Inferior parietal cortex (tissue), 1 donor: ENCODE measurements at regions not wholly inside any gene's neighbourhood (a gene's known extent, or its start where the extent isn't known, plus 50 kb on each side); places are given as distances from the start of the nearest gene placed in this dataset.
A peak's percentile ranks its signal among the peaks of the same experiment; 100 is the strongest.
"Not testable (repeated sequence)": the region's sequence is repeated elsewhere in the genome, so short reads cannot be mapped to it uniquely, and the experiment has no call there.

Experiments
- DNase-seq: peaks from one replicate; pipeline ENCODE4 v3.0.0-alpha.2; 2016; ENCODE audit errors: extremely low spot score

- no peak for DNase-seq
These were observed 60.3 kb upstream of the ZNF81 start for GRCh38 chrX:47776292-47777006.

- DNase-seq: no peak
These were observed 63.9 kb upstream of the ZNF81 start for GRCh38 chrX:47772764-47773163.

GRCh38 chrX:47771473-47771872 lies 65.2 kb upstream of the ZNF81 start:
- no peak for DNase-seq

- DNase-seq: not testable (repeated sequence)
These were observed 73.9 kb upstream of the ZNF81 start for GRCh38 chrX:47762826-47763225.

- DNase-seq: no peak
These were observed 84.0 kb upstream of the ZNF81 start for GRCh38 chrX:47752685-47753084.

GRCh38 chrX:47751670-47752069 lies 85.0 kb upstream of the ZNF81 start:
- DNase-seq: no peak

- DNase-seq: no peak
These were observed 87.3 kb upstream of the ZNF81 start for GRCh38 chrX:47749185-47749967.

GRCh38 chrX:47748576-47748975 lies 88.1 kb upstream of the ZNF81 start:
- no peak for DNase-seq

- no peak for DNase-seq
These were observed 87.5 kb upstream of the UXT start for GRCh38 chrX:47746446-47746845.

- DNase-seq: no peak
These were observed 86.4 kb upstream of the UXT start for GRCh38 chrX:47745416-47745815.

GRCh38 chrX:47743504-47743903 lies 84.5 kb upstream of the UXT start:
- DNase-seq: no peak

- not testable (repeated sequence) for DNase-seq
These were observed 79.9 kb upstream of the UXT start for GRCh38 chrX:47738870-47739269.

GRCh38 chrX:47723689-47724088 lies 64.7 kb upstream of the UXT start:
- no peak for DNase-seq

- no peak for DNase-seq
These were observed 64.1 kb upstream of the UXT start for GRCh38 chrX:47723083-47723482.

- DNase-seq: no peak
These were observed 63.3 kb upstream of the UXT start for GRCh38 chrX:47722260-47722659.

GRCh38 chrX:47715078-47715477 lies 56.1 kb upstream of the UXT start:
- DNase-seq: not testable (repeated sequence)

GRCh38 chrX:47712675-47713074 lies 53.7 kb upstream of the UXT start:
- peak; percentile 1 for DNase-seq

- DNase-seq: no peak
These were observed 51.3 kb upstream of the UXT start for GRCh38 chrX:47710252-47710651.
